OCI-LY3 (cell line): ENCODE measurements at regions not wholly inside any gene's neighbourhood (a gene's known extent, or its start where the extent isn't known, plus 50 kb on each side); places are given as distances from the start of the nearest gene placed in this dataset.

Experiments
- H2AFZ ChIP-seq: fragments of 200-600, 300-600 bp; shearing (Covaris generic); 2 replicates; pipeline ENCODE4 v1.6.0; 2014; ENCODE audit warnings: antibody characterized with exemption, low read depth, low read length
- H3K27ac ChIP-seq: fragments of 200-600, 300-600 bp; sonication (generic); 2 replicates; pipeline ENCODE4 v1.5.1; 2014; ENCODE audit warnings: mild to moderate bottlenecking, low read length, moderate library complexity, mixed read lengths
- H3K27me3 ChIP-seq: fragments of 200-600, 300-600 bp; sonication (generic); 2 replicates; pipeline ENCODE4 v1.6.1; 2014; ENCODE audit warnings: low read depth, low read length, mixed read lengths
- H3K36me3 ChIP-seq: fragments of 200-600, 300-600 bp; sonication (generic); replicated peaks from 2 replicates; pipeline ENCODE3; 2014; ENCODE audit warnings: low read depth, low read length, mixed read lengths
- H3K4me1 ChIP-seq: fragments of 300-600, 200-600 bp; sonication (generic); 2 replicates; pipeline ENCODE4 v1.6.1; 2014; ENCODE audit warnings: low read length, mixed read lengths
- H3K4me2 ChIP-seq: fragments of 200-600, 300-600 bp; sonication (generic); 2 replicates; pipeline ENCODE4 v1.6.1; 2014; ENCODE audit warnings: low read length, mixed read lengths
- H3K4me3 ChIP-seq: fragments of 300-600, 200-600 bp; sonication (generic); 2 replicates; pipeline ENCODE4 v1.5.1; 2014; ENCODE audit warnings: antibody characterized with exemption, mild to moderate bottlenecking, low read length, moderate library complexity
- H3K79me2 ChIP-seq: fragments of 300-600, 200-600 bp; shearing (Covaris generic); 2 replicates; pipeline ENCODE4 v1.6.1; 2014; ENCODE audit warnings: mild to moderate bottlenecking, low read length, mixed read lengths
- H3K9ac ChIP-seq: fragments of 300-600, 200-600 bp; shearing (Covaris generic); 2 replicates; pipeline ENCODE4 v1.6.0; 2014; ENCODE audit warnings: mild to moderate bottlenecking, low read length, moderate library complexity
- H3K9me3 ChIP-seq: fragments of 200-600, 300-600 bp; shearing (Covaris generic); 2 replicates; pipeline ENCODE4 v1.6.1; 2014; ENCODE audit warnings: low read length, mixed read lengths; ENCODE audit not compliant: insufficient read depth
- H4K20me1 ChIP-seq: fragments of 200-600, 300-600 bp; sonication (generic); 2 replicates; pipeline ENCODE4 v1.6.1; 2016; ENCODE audit warnings: low read length, mixed read lengths; ENCODE audit not compliant: insufficient read depth
- CTCF ChIP-seq: fragments of 200-600, 300-600 bp; sonication (generic); IDR thresholded peaks from 2 replicates; pipeline ENCODE4 v1.5.1; 2014; ENCODE audit warnings: antibody characterized with exemption, low read length, low read depth
- EZH2phosphoT487 ChIP-seq: fragments of 200-600 bp; shearing (Covaris generic); IDR thresholded peaks from 2 replicates; pipeline ENCODE4 v1.6.1; 2018; ENCODE audit warnings: antibody characterized with exemption, mixed run types, low read depth

DNA sequence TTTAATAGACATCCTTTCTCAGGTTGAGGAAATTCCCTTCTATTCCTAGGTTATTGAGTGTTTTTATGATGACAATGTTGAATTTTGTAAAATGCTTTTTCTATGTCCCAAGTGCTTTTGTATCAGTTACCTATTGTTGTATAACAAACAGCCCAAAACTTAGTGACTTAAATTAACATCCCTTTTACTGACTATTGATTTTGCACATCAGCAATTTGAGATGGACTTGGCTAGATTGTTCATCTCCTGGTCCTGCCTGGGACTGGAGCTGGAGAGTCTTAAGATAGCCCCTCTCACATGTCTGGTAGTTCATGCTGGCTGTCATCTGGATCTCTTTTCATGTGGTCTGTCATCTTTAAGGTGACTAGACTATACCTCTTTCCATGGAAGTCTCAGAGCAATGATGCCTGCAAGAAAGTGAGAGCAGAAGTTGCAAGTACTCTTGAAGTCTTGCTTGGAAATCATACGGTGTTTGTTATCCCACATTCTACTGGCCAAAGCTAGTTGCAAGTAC, 132.6 kb downstream of the RPAP3 start:
- Histone ChIP-seq H3K36me3 (no peaks in the 10 kb centered on the region), H3K4me3 (no peak overlapping the region), H2AFZ (no peak overlapping the region), H3K9me3 (no peaks in the 10 kb centered on the region), H3K27ac (no peak overlapping the region), H3K4me2 (no peak overlapping the region), H4K20me1 (no peaks in the 10 kb centered on the region), H3K9ac (no peak overlapping the region), H3K27me3 (no peaks in the 10 kb centered on the region), H3K4me1 (peaks cover 6% of the 10 kb centered on the region), H3K79me2 (no peaks in the 10 kb centered on the region)
- no peak for TF ChIP-seq CTCF
- TF ChIP-seq EZH2phosphoT487, result no peak

DNA sequence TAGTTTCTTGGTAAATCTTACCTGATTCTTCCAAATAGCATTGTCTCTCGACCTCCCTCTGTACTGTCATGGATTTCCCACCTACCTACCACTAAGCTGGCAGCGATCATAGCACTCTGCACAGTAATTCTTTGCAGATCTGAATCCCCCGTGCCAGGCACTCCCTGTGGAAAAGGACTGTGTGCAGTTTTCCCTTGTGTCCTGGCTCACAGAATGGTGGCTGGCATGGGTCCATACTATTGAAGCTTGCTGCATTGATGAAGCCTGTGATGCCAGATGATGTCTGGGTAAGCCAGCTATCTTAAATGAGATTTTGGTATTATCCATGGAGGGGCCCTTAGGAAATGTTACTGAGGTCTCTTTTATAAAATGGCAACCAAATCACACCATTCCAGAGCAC, 135.7 kb downstream of the RPAP3 start:
- Histone ChIP-seq H4K20me1 (no peaks in the 10 kb centered on the region), H3K4me3 (no peak overlapping the region), H3K4me1 (peaks cover 6% of the 10 kb centered on the region), H3K4me2 (no peak overlapping the region), H3K27ac (no peak overlapping the region), H3K36me3 (no peaks in the 10 kb centered on the region), H3K9ac (no peak overlapping the region), H3K9me3 (no peaks in the 10 kb centered on the region), H3K27me3 (no peaks in the 10 kb centered on the region), H2AFZ (no peak overlapping the region), H3K79me2 (no peaks in the 10 kb centered on the region)
- TF ChIP-seq EZH2phosphoT487 (no peak), CTCF (no peak)

DNA sequence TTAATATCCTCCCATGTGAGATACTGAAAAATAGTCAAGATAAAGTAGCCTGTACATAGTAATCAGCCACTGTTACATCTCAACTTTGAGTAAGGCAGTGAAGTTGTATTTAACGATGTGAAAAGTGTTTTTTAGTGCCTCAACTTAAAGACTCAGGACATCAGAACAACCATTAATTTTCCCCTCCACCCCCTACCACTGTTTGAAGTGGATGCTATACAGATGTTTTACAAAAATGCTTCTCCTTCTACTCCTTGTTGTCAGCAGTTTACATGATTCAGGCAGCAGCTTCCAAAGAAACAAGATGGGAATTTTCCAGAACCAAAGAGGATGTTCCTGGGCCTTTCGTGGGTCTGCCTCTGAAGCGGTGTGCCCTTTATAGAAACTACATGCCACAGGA, 143.6 kb downstream of the RPAP3 start:
- no peak overlapping the region for H3K9ac ChIP-seq
- no peaks in the 10 kb centered on the region for H3K4me1 ChIP-seq
- no peak overlapping the region for H3K4me3 ChIP-seq
- no peaks in the 10 kb centered on the region for H3K9me3 ChIP-seq
- H3K79me2 ChIP-seq, result no peaks in the 10 kb centered on the region
- H3K4me2 ChIP-seq, result no peak overlapping the region
- H3K27ac ChIP-seq, result no peak overlapping the region
- peaks cover 4% of the 10 kb centered on the region; the same call in 1 of the 2 replicates for H3K27me3 ChIP-seq
- no peak overlapping the region for H2AFZ ChIP-seq
- no peaks in the 10 kb centered on the region for H3K36me3 ChIP-seq
- TF ChIP-seq CTCF (no peak), EZH2phosphoT487 (no peak)
- no peaks in the 10 kb centered on the region for H4K20me1 ChIP-seq

- Histone ChIP-seq H3K9ac (no peak overlapping the region), H3K4me1 (no peaks in the 10 kb centered on the region), H4K20me1 (no peaks in the 10 kb centered on the region), H3K79me2 (no peaks in the 10 kb centered on the region), H3K4me3 (no peak overlapping the region), H3K9me3 (no peaks in the 10 kb centered on the region), H3K4me2 (no peak overlapping the region), H3K27ac (no peak overlapping the region), H3K36me3 (no peaks in the 10 kb centered on the region), H2AFZ (no peak overlapping the region), H3K27me3 (peaks cover 4% of the 10 kb centered on the region; the same call in 1 of the 2 replicates)
- TF ChIP-seq CTCF (no peak), EZH2phosphoT487 (no peak)
Observed at GRCh38 chr12:47561746-47562145, 144.1 kb downstream of the RPAP3 start.
